Smooth muscle cell (in vitro differentiated cells): ENCODE measurements at regions not wholly inside any gene's neighbourhood (a gene's known extent, or its start where the extent isn't known, plus 50 kb on each side); places are given as distances from the start of the nearest gene placed in this dataset.
"Not testable (repeated sequence)": the region's sequence is repeated elsewhere in the genome, so short reads cannot be mapped to it uniquely, and the experiment has no call there.

Experiments
- DNase-seq: peaks from one replicate; lab custom pipeline; 2025; ENCODE audit not compliant: unreplicated experiment; lab: John Stamatoyannopoulos, UW
- H2AFZ ChIP-seq: fragments of 200-600 bp; sonication (generic); 2 replicates; pipeline ENCODE4 v1.6.0; 2016; ENCODE audit warnings: antibody characterized with exemption, low read depth, mild to moderate bottlenecking
- H3F3A ChIP-seq: fragments of 200-600 bp; sonication (generic); 2 replicates; pipeline ENCODE4 v1.6.0; 2017; ENCODE audit warnings: antibody characterized with exemption, low read depth
- H3K27ac ChIP-seq: fragments of 200-600 bp; sonication (generic); 2 replicates; pipeline ENCODE4 v1.5.1; 2016; ENCODE audit warnings: low read depth, mild to moderate bottlenecking
- H3K27me3 ChIP-seq: fragments of 200-600 bp; sonication (generic); 2 replicates; pipeline ENCODE4 v1.6.1; 2016; ENCODE audit warnings: low read depth, mild to moderate bottlenecking
- H3K36me3 ChIP-seq: fragments of 200-600 bp; sonication (generic); 2 replicates; pipeline ENCODE4 v1.5.1; 2016; ENCODE audit warnings: low read depth
- H3K4me1 ChIP-seq: fragments of 200-600 bp; sonication (generic); 2 replicates; pipeline ENCODE4 v1.5.1; 2016; ENCODE audit warnings: low read depth
- H3K4me2 ChIP-seq: fragments of 200-600 bp; sonication (generic); 2 replicates; pipeline ENCODE4 v1.6.0; 2016; ENCODE audit warnings: mild to moderate bottlenecking
- H3K4me3 ChIP-seq: fragments of 200-600 bp; sonication (generic); 2 replicates; pipeline ENCODE4 v1.5.1; 2016; ENCODE audit warnings: mild to moderate bottlenecking
- H3K79me2 ChIP-seq: fragments of 200-600 bp; sonication (generic); 2 replicates; pipeline ENCODE4 v1.6.0; 2016; ENCODE audit warnings: low read depth, mild to moderate bottlenecking
- H3K9ac ChIP-seq: fragments of 200-600 bp; sonication (generic); 2 replicates; pipeline ENCODE4 v1.6.0; 2016; ENCODE audit warnings: low read depth
- H3K9me3 ChIP-seq: fragments of 200-600 bp; sonication (generic); replicated peaks from 2 replicates; pipeline ENCODE4 v1.5.1; 2016; ENCODE audit warnings: low read depth
- H4K20me1 ChIP-seq: fragments of 200-600 bp; sonication (generic); 2 replicates; pipeline ENCODE4 v1.6.0; 2016; ENCODE audit warnings: low read depth
- WGBS: methylation state at CpG from one replicate; pipeline ENCODE4 v1.1.7; 2016; ENCODE audit warnings: low lambda C conversion rate; 5-methylcytosine and 5-hydroxymethylcytosine counted together
- TF ChIP-seq, protein P1 (sequence below): fragments of 200-600 bp; sonication (generic); IDR thresholded peaks from 2 replicates; pipeline ENCODE4 v1.5.1; 2017; ENCODE audit warnings: borderline replicate concordance, mild to moderate bottlenecking, antibody characterized with exemption; ENCODE audit not compliant: insufficient read depth, poor library complexity, severe bottlenecking

DNA sequence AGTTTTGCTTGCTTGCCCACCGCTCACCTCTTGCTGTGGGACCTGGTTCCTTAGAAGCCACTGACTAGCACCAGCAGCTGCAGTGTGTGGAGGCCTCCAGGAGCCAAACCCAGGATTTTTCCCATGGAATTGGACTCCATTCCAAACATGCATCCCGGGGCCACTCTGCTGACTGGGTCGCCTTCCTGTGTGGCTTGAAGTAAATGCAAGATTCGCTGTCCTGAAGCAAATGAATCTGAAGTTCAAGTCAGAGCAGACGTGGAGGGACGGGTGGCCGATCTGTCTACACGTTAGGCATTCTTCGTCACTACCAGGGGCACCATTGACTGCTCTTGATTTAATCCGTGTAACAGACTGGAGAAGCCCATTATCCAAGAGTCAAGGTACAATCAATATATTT is 109.0 kb downstream of the SHOX start:
- H3K4me1 ChIP-seq = no peaks in the 10 kb centered on the region
- H2AFZ ChIP-seq = no peak overlapping the region
- H3K4me2 ChIP-seq = no peak overlapping the region
- H3K36me3 ChIP-seq = no peaks in the 10 kb centered on the region
- no peak overlapping the region for H3K27ac ChIP-seq
- no peak for DNase-seq
- WGBS = 76% methylated on average over 10 of the region's 10 CpGs
- H3F3A ChIP-seq = no peaks in the 10 kb centered on the region
- H3K79me2 ChIP-seq = no peaks in the 10 kb centered on the region
- no peak overlapping the region for H3K9ac ChIP-seq
- TF ChIP-seq, protein P1, sequence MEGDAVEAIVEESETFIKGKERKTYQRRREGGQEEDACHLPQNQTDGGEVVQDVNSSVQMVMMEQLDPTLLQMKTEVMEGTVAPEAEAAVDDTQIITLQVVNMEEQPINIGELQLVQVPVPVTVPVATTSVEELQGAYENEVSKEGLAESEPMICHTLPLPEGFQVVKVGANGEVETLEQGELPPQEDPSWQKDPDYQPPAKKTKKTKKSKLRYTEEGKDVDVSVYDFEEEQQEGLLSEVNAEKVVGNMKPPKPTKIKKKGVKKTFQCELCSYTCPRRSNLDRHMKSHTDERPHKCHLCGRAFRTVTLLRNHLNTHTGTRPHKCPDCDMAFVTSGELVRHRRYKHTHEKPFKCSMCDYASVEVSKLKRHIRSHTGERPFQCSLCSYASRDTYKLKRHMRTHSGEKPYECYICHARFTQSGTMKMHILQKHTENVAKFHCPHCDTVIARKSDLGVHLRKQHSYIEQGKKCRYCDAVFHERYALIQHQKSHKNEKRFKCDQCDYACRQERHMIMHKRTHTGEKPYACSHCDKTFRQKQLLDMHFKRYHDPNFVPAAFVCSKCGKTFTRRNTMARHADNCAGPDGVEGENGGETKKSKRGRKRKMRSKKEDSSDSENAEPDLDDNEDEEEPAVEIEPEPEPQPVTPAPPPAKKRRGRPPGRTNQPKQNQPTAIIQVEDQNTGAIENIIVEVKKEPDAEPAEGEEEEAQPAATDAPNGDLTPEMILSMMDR = no peak
- no peaks in the 10 kb centered on the region for H3K27me3 ChIP-seq
- H4K20me1 ChIP-seq = no peaks in the 10 kb centered on the region
- H3K9me3 ChIP-seq = no peaks in the 10 kb centered on the region
- H3K4me3 ChIP-seq = no peak overlapping the region

DNA sequence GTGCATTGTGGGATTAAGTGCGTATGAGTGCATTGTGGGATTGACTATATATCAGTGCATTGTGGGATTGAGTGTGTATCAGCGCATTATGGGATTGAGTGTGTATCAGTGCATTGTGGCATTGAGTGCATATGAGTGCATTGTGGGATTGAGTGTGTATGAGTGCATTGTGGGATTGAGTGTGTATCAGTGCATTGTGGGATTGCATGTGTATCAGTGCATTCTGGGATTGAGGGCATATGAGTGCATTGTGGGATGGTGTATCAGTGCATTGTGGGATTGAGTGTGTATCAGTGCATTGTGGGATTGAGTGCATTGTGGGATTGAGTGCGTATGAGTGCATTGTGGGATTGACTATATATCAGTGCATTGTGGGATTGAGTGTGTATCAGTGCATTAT is 106.4 kb downstream of the SHOX start:
- H3K4me1 ChIP-seq, H2AFZ ChIP-seq, H3K4me2 ChIP-seq, H3K79me2 ChIP-seq, H3K4me3 ChIP-seq, H3K36me3 ChIP-seq, H3K27me3 ChIP-seq, H3K27ac ChIP-seq, H3K9me3 ChIP-seq, DNase-seq, H3K9ac ChIP-seq, H3F3A ChIP-seq, H4K20me1 ChIP-seq: not testable (repeated sequence)
- WGBS = 96% methylated on average over 3 of the region's 3 CpGs

DNA sequence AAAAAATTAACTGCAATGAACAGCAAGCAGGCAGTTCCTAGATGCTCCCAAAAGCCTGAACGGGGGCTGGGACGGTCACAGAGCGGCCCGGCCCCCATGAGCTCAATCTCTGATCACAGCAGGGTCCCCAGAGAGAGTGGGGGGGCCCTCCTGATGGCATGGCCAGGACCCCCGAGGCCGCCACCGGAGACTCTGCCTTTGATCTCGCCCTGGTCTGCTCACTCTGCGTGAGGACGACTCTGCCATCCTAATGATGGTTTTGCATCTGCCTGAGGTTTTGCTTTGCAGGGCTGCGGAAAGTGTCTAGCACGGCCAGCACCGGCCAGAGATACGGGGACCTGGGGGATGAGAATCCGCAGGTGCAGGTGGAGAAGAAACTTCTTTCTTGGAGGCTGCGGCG is 103.8 kb downstream of the SHOX start:
- H3K27me3 ChIP-seq = no peaks in the 10 kb centered on the region
- H3K79me2 ChIP-seq = no peaks in the 10 kb centered on the region
- no peaks in the 10 kb centered on the region for H3K4me1 ChIP-seq
- H3K9ac ChIP-seq = no peak overlapping the region
- no peaks in the 10 kb centered on the region for H3K9me3 ChIP-seq
- H4K20me1 ChIP-seq = no peaks in the 10 kb centered on the region
- no peaks in the 10 kb centered on the region for H3K36me3 ChIP-seq
- 82% methylated on average over 17 of the region's 17 CpGs for WGBS
- no peak overlapping the region for H3K4me3 ChIP-seq
- no peak overlapping the region for H3K27ac ChIP-seq
- no peak overlapping the region for H2AFZ ChIP-seq
- no peaks in the 10 kb centered on the region for H3F3A ChIP-seq
- H3K4me2 ChIP-seq = no peak overlapping the region
- TF ChIP-seq, protein P1 = no peak
- DNase-seq = no peak

DNA sequence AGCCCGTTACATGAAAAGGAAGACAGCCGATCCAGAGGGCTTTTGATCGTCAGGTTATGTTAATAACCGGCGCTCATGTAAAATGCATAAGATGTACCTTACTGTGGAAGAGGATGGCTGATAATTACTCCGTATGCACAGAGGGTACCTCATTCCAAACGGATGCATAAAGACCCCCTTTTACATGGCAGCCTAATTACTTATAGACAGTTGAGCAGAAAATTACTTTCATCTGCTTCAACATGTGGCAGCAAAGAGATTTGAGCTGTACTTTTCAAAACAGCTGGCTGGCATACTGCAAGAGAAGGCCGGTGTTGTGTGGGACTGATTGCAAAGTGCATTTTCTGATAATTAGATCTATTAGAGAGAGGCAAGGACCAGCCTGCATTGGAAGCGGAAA is 103.4 kb downstream of the SHOX start:
- H3K27me3 ChIP-seq = no peaks in the 10 kb centered on the region
- H3K4me2 ChIP-seq = no peak overlapping the region
- no peaks in the 10 kb centered on the region for H3K4me1 ChIP-seq
- no peak overlapping the region for H3K4me3 ChIP-seq
- no peak overlapping the region for H2AFZ ChIP-seq
- no peaks in the 10 kb centered on the region for H3K79me2 ChIP-seq
- DNase-seq = no peak
- H3K9ac ChIP-seq = no peak overlapping the region
- H4K20me1 ChIP-seq = no peaks in the 10 kb centered on the region
- TF ChIP-seq, protein P1 = no peak
- WGBS = 88% methylated on average over 9 of the region's 9 CpGs
- H3F3A ChIP-seq = no peaks in the 10 kb centered on the region
- H3K27ac ChIP-seq = no peak overlapping the region
- no peaks in the 10 kb centered on the region for H3K9me3 ChIP-seq
- no peaks in the 10 kb centered on the region for H3K36me3 ChIP-seq
